ENCODE measurements at regions not wholly inside any gene's neighbourhood (a gene's known extent, or its start where the extent isn't known, plus 50 kb on each side); places are given as distances from the start of the nearest gene placed in this dataset.

- DNase-seq (ENCODE audit: low spot score), result no peak
Observed at GRCh38 chr2:2641541-2642410, 310.7 kb upstream of the MYT1L start.

- DNase-seq (ENCODE audit: low spot score), result no peak
Observed at GRCh38 chr2:2640818-2641217, 309.7 kb upstream of the MYT1L start.

GRCh38 chr2:2640371-2640770 is 309.3 kb upstream of the MYT1L start:
- no peak for DNase-seq (ENCODE audit: low spot score)

- DNase-seq (ENCODE audit: low spot score), result no peak
Observed at GRCh38 chr2:2639251-2640139, 308.4 kb upstream of the MYT1L start.

- DNase-seq (ENCODE audit: low spot score), result no peak
Observed at GRCh38 chr2:2638547-2639220, 307.6 kb upstream of the MYT1L start.

- DNase-seq (ENCODE audit: low spot score), result no peak
Observed at GRCh38 chr2:2636813-2637212, 305.7 kb upstream of the MYT1L start.

GRCh38 chr2:2635025-2635528 is 304.0 kb upstream of the MYT1L start:
- DNase-seq (ENCODE audit: low spot score), result no peak

GRCh38 chr2:2633017-2633416 is 301.9 kb upstream of the MYT1L start:
- DNase-seq (ENCODE audit: low spot score), result no peak

GRCh38 chr2:2623939-2624338 is 292.9 kb upstream of the MYT1L start:
- no peak for DNase-seq (ENCODE audit: low spot score)

GRCh38 chr2:2621855-2622254 is 290.8 kb upstream of the MYT1L start:
- no peak for DNase-seq (ENCODE audit: low spot score)

- DNase-seq (ENCODE audit: low spot score), result no peak
Observed at GRCh38 chr2:2620604-2621003, 289.5 kb upstream of the MYT1L start.

- DNase-seq (ENCODE audit: low spot score), result no peak
Observed at GRCh38 chr2:2619995-2620394, 288.9 kb upstream of the MYT1L start.

- no peak for DNase-seq (ENCODE audit: low spot score)
Observed at GRCh38 chr2:2614452-2614851, 283.4 kb upstream of the MYT1L start.

- DNase-seq (ENCODE audit: low spot score), result peak; percentile 51
Observed at GRCh38 chr2:2613279-2614199, 282.5 kb upstream of the MYT1L start.

GRCh38 chr2:2610751-2611150 is 279.7 kb upstream of the MYT1L start:
- no peak for DNase-seq (ENCODE audit: low spot score)

- no peak for DNase-seq (ENCODE audit: low spot score)
Observed at GRCh38 chr2:2600366-2600765, 269.3 kb upstream of the MYT1L start.

- DNase-seq (ENCODE audit: low spot score), result no peak
Observed at GRCh38 chr2:2599441-2599840, 268.4 kb upstream of the MYT1L start.

GRCh38 chr2:2597712-2598111 is 266.6 kb upstream of the MYT1L start:
- DNase-seq (ENCODE audit: low spot score), result no peak

GRCh38 chr2:2591542-2591940 is 260.5 kb upstream of the MYT1L start:
- no peak for DNase-seq (ENCODE audit: low spot score)

- DNase-seq (ENCODE audit: low spot score), result no peak
Observed at GRCh38 chr2:2590841-2591541, 259.9 kb upstream of the MYT1L start.

- DNase-seq (ENCODE audit: low spot score), result no peak
Observed at GRCh38 chr2:2590141-2590540, 259.1 kb upstream of the MYT1L start.

Measured in HuH-7.5 (cell line).